ENCODE measurements at regions not wholly inside any gene's neighbourhood (a gene's known extent, or its start where the extent isn't known, plus 50 kb on each side); places are given as distances from the start of the nearest gene placed in this dataset.
"Not testable (repeated sequence)": the region's sequence is repeated elsewhere in the genome, so short reads cannot be mapped to it uniquely, and the experiment has no call there.

- no peak for DNase-seq
Measured at GRCh38 chr6:145266432-145267075, 468.8 kb downstream of the EPM2A start.

- no peak for DNase-seq
Measured at GRCh38 chr6:145267076-145267867, 468.0 kb downstream of the EPM2A start.

GRCh38 chr6:145270464-145270863 lies 464.9 kb downstream of the EPM2A start:
- no peak for DNase-seq

DNA sequence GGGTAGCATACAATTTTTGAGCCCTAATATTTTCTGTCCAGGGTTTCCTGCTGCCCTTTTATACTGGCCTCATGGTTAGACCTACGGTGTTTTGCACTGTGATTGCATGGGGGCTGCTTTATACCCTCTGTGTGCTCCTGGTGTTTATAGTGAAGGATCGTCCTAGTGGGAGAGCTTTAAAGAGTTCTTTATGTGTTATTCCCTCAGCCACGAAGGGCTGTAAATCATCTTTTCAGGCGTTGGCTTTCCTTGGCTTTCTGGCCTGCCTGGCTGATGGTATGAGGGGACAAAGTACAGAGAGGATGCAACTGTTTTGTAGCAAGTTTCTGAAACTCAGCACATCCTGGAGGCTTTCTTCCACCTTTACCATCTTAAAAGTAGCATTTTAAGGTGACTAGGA lies 464.3 kb downstream of the EPM2A start:
- DNase-seq: no peak

DNA sequence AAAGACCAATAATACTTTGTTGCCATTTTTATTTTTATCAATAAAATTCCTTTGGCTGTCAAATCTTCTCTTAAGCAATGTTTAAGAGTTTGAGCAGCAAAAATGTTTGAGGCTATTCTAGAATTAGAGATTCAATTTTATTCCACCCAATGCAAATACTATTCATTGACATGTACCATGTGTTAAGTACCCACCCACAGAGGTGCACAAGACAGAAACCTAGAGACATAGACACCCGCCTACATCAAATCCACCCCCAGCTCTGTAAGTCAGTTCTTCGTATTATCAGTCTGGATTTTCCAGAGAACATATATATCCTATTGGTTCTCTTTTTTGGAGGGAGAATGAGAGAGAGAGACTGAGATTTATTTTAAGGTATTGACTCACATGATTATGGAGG lies 463.7 kb downstream of the EPM2A start:
- no peak for DNase-seq

GRCh38 chr6:145272246-145272645 lies 463.1 kb downstream of the EPM2A start:
- DNase-seq: no peak

DNA sequence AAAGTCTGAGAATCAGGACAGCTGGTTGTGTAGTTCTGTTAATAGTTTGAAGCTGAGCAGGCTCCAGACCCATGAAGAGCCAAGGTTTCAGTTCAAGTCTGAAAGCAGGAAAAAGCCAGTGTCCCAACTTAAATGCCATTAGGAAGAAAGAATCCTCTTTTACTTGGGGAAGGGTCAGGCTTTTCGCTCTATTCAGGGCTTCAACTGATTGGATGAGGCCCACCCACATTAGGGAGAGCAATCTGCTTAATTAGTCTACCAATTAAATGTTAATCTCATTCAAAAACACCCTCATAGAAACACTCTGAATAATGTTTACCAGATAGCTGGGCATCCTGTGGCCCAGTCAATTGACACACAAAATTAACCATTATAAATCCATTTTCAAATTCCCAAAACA lies 462.2 kb downstream of the EPM2A start:
- DNase-seq: no peak

DNA sequence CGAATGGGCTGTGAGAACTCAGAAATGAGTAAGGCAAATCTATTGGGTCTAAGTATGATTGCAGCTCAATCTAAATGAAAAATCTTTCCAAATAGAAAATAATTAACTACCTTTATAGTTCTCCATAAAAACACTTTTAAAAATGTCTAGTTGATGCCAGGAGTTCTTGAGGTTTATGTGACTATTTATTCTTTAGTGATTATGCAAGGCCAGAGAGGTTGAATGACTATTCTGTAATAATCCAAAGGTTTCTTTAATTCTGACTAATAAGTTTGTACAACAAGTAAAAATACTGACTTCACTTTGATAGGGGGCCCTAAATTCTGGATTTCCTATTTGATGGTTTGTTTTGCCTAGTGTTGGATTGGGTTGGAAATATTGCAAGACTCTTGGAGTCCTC lies 461.2 kb downstream of the EPM2A start:
- DNase-seq: no peak

DNA sequence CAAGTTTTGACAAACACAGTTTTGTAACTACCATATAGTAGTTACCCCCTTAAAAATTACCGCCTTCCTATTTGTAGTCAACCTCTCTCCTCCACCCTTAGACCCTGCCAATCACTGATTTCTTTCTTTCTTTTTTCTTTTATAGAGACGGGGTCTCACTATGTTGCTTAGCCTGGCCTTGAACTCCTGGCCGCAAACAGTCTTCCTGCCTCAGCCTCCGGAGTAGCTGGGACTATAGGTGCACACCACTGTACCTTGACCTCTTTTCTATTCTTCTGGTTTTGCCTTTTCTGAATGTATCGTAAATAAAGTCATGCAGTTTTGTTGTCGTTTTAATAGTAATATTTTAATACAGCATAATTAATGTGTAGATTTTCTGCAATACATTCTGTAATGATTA lies 460.3 kb downstream of the EPM2A start:
- DNase-seq: no peak

GRCh38 chr6:145275787-145276186 lies 459.5 kb downstream of the EPM2A start:
- no peak for DNase-seq

DNA sequence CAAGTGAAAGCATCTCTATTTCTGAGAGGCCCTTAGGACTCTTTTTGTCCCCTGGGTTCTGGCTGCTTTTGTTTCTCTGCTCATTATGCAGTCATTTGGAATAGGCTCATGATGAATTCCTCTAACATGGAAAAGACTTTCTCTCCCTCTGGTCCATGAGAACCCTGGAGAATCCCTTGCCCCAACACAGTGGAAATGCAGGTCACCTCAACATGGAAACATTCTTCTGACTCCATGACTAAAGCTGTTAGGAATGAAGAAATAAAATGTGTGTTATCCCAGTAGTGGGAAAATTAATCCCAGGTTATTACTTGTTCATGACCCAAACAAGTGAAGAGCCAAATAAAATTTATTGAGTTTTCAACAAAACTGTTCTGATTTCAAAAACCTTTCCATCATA lies 458.6 kb downstream of the EPM2A start:
- no peak for DNase-seq

DNA sequence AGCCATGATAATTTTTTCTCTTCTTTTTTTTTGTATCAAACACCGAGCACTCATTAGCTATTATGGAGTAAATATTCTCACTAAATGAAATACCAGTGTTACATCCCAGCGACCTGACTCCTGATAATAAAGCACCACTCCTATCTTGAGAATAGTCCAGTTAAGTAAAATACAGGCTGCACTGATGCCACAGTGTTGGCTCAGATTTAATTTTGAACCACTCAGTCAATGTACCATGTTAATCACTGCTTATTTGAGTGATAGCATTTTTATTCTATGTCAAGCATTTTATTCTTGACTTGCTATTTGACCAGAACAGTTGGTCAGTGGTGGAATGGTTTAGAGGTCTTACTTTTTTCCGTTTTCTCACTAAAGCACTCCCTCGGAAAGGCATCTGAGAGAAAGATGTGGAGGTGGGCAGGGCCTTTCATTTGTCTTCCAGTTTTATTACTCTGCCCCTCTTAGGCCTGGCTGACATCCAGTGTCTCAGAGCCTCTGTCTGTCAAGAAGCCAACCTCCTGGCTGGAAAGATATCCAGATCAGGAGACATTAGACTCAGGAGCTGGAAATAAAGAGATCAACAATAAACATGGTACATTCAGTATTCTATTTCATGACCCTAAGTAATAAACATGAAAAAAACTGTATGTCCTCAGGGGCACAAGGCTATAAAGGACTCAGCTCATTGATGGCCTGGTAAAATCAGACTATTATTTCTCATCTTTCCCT lies 457.8 kb downstream of the EPM2A start:
- DNase-seq: no peak

DNA sequence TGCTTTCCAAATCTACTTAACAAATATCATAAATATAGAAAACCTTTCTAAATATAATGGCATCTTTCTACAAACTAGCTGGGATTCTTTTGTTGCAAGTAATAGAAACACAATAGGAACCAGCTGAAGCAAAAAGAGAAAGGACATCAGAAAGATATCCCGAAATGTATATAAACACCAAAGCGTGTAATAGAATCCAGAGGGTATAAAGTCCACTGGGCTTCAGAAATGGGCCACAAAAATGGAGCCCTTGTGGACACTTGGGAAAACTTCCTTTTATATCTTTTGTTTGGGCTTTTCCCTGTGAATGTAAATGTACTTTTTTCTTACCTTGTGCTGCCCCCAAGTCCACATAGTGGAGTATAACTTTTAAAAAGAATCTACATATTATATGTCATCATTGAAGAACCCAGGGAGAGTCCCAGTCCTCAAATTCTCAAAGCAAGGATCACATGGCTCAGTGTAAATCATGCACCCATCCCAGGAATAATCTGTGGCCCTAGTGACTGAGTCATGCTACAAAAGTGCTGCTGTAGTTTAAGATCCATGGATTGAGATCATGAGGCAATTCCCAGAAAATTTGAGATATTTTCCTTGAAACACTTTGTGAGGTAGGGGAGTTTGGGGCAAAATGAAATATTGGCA lies 457.0 kb downstream of the EPM2A start:
- DNase-seq: no peak

DNA sequence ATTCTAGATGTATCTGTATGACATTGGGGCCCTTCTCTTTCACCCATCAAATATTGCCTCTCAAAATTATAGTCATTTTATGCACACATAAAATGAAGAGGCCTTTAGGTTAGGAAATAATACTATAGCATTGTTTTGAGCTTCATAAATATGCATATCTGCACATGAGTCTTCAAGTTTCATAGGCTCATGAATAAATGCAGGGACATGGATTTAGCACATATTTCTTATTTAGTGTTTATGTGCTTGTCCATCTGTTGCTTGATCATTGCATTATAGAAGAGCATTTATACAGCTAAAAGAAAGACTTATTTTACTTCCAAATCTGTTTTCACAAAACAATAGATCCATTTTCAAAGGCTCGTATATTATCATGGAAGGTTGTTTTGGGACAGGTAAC lies 455.8 kb downstream of the EPM2A start:
- DNase-seq: no peak

DNA sequence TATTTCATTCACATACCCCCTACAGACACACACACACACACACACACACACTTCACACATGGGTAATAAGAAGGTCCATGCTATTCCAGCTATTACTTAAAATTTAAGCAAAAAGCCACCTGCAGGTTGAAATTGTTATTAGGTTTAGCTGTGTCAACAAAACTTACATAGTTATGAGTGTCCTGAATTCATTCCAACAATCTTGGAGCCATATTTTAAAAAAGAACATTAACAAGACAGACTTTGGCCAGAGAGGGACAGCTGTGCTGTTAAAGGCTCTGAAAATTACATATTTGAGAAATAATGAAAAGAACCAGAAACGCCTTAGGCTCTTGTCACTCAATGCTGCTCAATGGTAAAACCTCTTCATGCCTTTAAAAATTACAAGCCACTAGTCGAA lies 455.3 kb downstream of the EPM2A start:
- DNase-seq: no peak

DNA sequence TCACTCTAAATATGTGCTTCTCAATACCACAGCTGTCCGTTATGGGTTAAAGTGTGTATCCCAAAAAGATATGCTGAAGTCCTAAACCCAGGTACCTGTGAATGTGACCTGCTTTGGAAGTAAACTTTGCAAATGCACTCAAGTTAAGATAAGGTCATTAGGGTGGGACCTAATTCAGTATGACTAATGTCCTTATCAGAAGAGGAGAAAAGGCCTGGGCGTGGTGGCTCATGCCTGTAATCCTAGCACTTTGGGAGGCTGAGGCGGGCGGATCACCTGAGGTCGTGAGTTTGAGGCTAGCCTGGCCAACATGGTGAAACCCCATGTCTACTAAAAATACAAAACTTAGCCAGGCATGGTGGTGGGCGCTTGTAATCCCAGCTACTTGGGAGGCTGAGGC lies 452.1 kb downstream of the EPM2A start:
- not testable (repeated sequence) for DNase-seq

GRCh38 chr6:145283856-145284255 lies 451.5 kb downstream of the EPM2A start:
- DNase-seq: no peak

GRCh38 chr6:145286916-145287315 lies 448.4 kb downstream of the EPM2A start:
- DNase-seq: no peak

DNA sequence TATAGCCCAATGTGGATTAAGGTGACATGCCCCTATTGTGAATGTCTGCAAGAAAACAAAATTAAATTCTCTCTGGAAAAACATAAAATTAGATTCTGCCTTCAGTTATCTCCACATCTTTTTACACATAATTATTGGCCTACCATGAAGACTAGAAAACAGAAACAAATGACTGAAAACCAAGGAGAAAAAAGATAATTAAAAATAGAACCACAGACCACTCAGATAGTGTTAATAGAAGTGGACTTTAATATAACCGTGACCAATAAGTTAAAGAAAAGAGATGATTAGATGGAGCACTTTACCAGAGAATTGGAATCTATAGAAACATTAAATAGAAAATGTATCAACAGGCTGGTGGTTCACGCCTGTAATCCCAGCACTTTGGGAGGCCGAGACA lies 445.7 kb downstream of the EPM2A start:
- no peak for DNase-seq

DNA sequence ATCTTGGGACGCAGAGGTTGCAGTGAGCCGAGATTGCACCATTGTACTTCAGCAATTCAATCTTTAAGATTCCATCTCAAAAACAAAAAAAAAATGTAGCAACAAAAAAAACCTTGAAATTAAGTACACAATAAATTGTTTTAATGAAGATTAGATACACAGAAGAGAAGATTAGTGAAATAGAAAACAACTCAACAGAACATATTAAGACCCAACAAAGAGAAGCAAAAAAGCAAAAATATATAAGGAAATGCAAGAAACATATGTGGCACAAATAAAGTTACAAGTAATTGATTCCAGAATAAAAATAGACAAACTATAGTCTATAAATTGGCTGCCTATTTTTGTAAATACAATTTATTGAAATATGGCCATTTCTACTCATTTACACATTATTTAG lies 445.2 kb downstream of the EPM2A start:
- no peak for DNase-seq

DNA sequence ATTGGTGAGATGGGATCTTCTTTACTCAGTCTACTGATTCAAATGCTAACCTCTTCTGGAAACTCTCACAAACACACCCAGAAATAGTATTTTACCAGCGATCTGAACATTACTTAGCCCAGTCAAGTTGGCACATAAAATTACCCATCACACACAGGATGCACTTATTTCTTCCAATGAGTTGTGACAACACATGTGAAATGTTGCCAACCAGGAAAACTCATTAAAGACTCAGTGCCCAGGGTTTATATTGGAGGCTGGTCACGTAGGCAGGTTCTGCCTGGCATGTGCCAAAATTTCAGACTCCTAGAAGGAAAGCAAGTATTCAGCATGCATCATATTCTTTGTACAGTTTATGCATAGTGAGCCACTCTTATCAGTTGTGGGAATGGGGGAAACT lies 443.3 kb downstream of the EPM2A start:
- no peak for DNase-seq

DNA sequence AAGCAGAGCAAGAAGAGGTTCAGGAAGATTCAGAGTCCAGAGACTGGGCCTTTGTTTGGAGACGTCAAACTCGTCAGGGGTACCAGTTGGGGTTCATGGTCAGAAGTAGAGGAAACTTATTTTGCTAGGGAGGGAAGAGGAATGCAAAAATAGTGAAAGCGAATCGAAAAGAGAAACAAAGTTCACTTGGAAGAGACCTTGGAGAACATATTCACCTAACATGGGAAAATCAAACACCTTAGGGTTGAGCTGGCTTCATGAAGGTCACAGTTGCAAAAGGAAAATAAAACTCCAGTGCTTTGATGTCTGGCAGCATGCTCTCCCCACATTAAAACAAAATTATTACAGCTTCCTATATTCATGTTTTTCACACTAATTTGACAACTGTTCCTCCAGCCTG lies 440.4 kb downstream of the EPM2A start:
- DNase-seq: no peak

DNA sequence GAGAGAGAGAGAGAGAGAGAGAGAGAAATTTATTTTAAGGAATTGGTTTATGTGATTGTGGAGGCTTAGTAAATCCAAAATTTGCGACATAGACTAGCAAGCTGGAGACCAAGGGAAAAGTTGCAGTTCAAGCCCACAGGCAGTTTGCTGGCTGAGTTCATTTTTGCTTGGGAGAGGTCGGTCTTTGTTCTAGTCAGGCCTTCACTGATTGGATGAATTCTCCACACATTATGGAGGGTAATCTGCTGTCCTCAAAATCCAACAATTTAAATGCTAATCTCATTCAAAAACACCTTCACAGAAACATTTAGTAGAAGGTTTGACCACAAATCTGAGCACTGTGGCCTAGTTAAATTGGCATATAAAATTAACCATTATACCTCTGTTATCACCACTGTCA lies 439.6 kb downstream of the EPM2A start:
- no peak for DNase-seq

DNA sequence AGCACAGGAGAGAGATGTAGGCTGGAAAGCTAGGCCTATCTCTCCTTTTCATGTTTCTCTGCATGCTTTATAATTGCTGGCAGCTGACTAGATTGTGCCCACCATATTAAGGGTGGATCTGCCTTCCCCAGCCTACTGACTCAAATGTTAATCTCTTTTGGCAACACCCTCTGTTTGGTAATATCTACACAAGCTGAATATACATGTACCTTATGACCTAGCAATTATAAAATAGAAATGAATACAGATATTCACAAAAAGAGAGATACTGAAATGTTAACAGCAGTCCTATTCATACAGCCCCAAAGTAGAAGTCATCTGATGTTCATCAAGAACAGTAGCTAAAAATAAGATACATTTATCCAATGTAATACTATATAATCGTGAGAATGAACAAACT lies 429.6 kb downstream of the EPM2A start:
- no peak for DNase-seq

All from inflammatory macrophage treated with lipopolysaccharide for 4 hours (primary cell).